Brain microvascular endothelial cell (primary cell): ENCODE measurements at regions not wholly inside any gene's neighbourhood (a gene's known extent, or its start where the extent isn't known, plus 50 kb on each side); places are given as distances from the start of the nearest gene placed in this dataset.

Experiments
- DNase-seq: peaks from one replicate; pipeline ENCODE4 v3.0.0-alpha.2; 2020
- H3K27ac ChIP-seq: fragments of 250-450 bp; sonication (Bioruptor Pico); 2 replicates; pipeline ENCODE4 v1.5.1; 2020; ENCODE audit warnings: mild to moderate bottlenecking, moderate library complexity
- H3K27me3 ChIP-seq: fragments of 250-450 bp; sonication (Bioruptor Pico); replicated peaks from 2 replicates; pipeline ENCODE4 v1.5.1; 2020; ENCODE audit warnings: mild to moderate bottlenecking
- H3K36me3 ChIP-seq: fragments of 250-450 bp; sonication (Bioruptor Pico); replicated peaks from 2 replicates; pipeline ENCODE4 v1.5.1; 2020; ENCODE audit warnings: mild to moderate bottlenecking
- H3K4me3 ChIP-seq: 2 replicates; pipeline ENCODE4 v1.5.1; 2011; ENCODE audit warnings: low read depth, mild to moderate bottlenecking, control low read depth, low read length, moderate library complexity
- CTCF ChIP-seq: IDR thresholded peaks from 2 replicates; pipeline ENCODE4 v1.5.1; 2011; ENCODE audit warnings: low read depth, mild to moderate bottlenecking, moderate library complexity, low read length, control low read depth, inconsistent platforms; ENCODE audit errors: missing control alignments
- in situ Hi-C: cut with HindIII; loops from 2 replicates; pipeline ENCODE4 v1.10.0; 2017; ENCODE audit warnings: low sequenced_read_pairs, low pct_ligation_motif_present

- no peak for DNase-seq
- Histone ChIP-seq H3K4me3 (no peak overlapping the region), H3K27me3 (no peaks in the 10 kb centered on the region), H3K36me3 (no peaks in the 10 kb centered on the region), H3K27ac (no peak overlapping the region)
- no peak for TF ChIP-seq CTCF
- in situ Hi-C loops = no loop called here
These were observed 362.2 kb upstream of the PCDH20 start for GRCh38 chr13:61777899-61778298.

DNA sequence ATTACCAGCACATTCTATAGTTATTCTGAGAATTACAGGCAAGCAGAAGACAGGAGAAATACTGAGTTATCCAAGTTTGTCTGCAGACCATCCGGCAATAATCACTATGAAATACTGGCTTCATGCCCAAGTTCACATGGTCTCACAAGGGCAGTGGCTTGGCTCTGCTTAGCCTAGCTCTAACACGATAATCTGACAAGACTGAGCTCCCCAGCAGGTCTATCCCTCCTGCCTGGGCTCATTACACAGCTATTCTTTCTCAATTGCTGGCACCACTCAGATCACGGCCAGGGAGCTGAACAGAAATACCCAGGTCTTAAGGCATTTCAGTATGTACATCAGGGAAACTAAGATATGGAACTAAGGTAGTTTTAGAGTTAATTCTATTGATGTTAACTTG lies 361.6 kb upstream of the PCDH20 start:
- no peak for DNase-seq
- in situ Hi-C loops = no loop called here

GRCh38 chr13:61774903-61775302 lies 359.3 kb upstream of the PCDH20 start:
- Histone ChIP-seq H3K27me3 (no peaks in the 10 kb centered on the region), H3K4me3 (no peak overlapping the region), H3K36me3 (no peaks in the 10 kb centered on the region), H3K27ac (no peak overlapping the region)
- in situ Hi-C loops = no loop called here
- no peak for DNase-seq
- TF ChIP-seq CTCF = no peak

More for the DNA sequence above, 361.6 kb upstream of the PCDH20 start:
- Histone ChIP-seq H3K27me3 (no peaks in the 10 kb centered on the region), H3K4me3 (no peak overlapping the region), H3K27ac (no peak overlapping the region), H3K36me3 (no peaks in the 10 kb centered on the region)
- no peak for TF ChIP-seq CTCF

DNA sequence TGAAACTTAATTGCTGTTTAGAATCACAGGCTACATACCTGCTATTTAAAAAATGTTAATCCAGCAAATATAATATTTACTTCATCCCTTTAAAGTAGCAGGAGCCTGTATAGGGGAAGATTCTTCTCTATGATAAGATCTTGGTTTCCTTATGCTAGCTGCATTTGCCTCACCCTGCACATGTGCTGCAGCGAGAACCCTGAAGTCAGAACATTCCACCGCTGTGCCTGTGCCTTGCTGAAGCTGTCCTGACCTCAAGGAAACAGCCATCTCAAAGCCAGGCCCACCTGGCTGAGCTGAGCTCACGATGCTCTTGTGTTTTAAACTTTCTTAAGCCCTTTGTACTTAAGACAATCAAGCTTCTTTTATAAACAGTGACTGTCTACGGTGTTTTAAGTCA lies 355.0 kb upstream of the PCDH20 start:
- no peaks in the 10 kb centered on the region for H3K36me3 ChIP-seq
- H3K27me3 ChIP-seq = no peaks in the 10 kb centered on the region
- no peak overlapping the region for H3K4me3 ChIP-seq
- no peak overlapping the region for H3K27ac ChIP-seq
- in situ Hi-C loops = no loop called here
- no peak for DNase-seq
- TF ChIP-seq CTCF = no peak

DNA sequence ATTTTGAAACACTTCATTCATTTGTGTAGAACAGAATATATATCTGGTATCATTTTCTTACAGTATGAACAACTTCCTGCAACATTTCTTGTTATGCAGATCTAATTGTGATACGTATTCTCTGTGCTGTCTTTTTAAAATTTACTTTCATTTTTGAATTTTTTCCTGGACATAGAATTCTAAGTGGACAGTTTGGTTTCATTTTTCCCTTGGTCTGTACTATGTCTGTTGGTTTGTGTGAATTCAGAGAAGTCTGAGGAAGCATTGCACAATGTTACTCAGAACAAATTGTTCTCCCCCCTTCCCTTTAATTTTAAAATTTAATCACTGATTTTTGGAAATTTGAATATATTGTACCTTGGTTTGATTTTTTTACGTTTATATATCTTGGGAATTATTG lies 352.5 kb upstream of the PCDH20 start:
- no peaks in the 10 kb centered on the region for H3K36me3 ChIP-seq
- no peak overlapping the region for H3K4me3 ChIP-seq
- DNase-seq = no peak
- no peak overlapping the region for H3K27ac ChIP-seq
- H3K27me3 ChIP-seq = no peaks in the 10 kb centered on the region
- TF ChIP-seq CTCF = no peak
- in situ Hi-C loops = no loop called here

GRCh38 chr13:61766667-61767058 lies 351.0 kb upstream of the PCDH20 start:
- no peak for TF ChIP-seq CTCF
- H3K27me3 ChIP-seq = no peaks in the 10 kb centered on the region
- H3K4me3 ChIP-seq = no peak overlapping the region
- H3K36me3 ChIP-seq = no peaks in the 10 kb centered on the region
- H3K27ac ChIP-seq = no peak overlapping the region
- in situ Hi-C loops = no loop called here
- no peak for DNase-seq
